Activated T-cell treated with anti-CD3 and anti-CD28 coated beads, Interleukin-2, amount 50 U/mL, for 72 hours (primary cell): ENCODE measurements at regions not wholly inside any gene's neighbourhood (a gene's known extent, or its start where the extent isn't known, plus 50 kb on each side); places are given as distances from the start of the nearest gene placed in this dataset.
"Not testable (repeated sequence)": the region's sequence is repeated elsewhere in the genome, so short reads cannot be mapped to it uniquely, and the experiment has no call there.

Experiments used
- ATAC-seq, 2 donors: fragments of 150-1000 bp; cut with Tn5 transposase; replicated peaks in 1 of 2; 2 replicates each; pipeline ENCODE4 v1.10.0; 2021; ENCODE audit warnings: moderate library complexity in 2 of 2, mild to moderate bottlenecking in 1 of 2
- DNase-seq, 2 donors: peaks; one replicate each; pipeline ENCODE4 v3.0.0; 2021 to 2022; ENCODE audit warnings: mixed read lengths in 1 of 2
- H3K27ac Mint-ChIP-seq: one replicate; pipeline ENCODE4 v1.8.0; 2022; ENCODE audit warnings: mild to moderate bottlenecking, moderate library complexity, mixed read lengths
- H3K27me3 Mint-ChIP-seq: one replicate; pipeline ENCODE4 v1.8.0; 2022; ENCODE audit warnings: low read depth, mixed read lengths
- H3K36me3 Mint-ChIP-seq, 2 donors: one replicate each; pipeline ENCODE4 v1.8.0; 2022; ENCODE audit warnings: mixed read lengths in 2 of 2, mild to moderate bottlenecking in 1 of 2; ENCODE audit not compliant: insufficient read depth in 2 of 2
- H3K4me1 Mint-ChIP-seq: one replicate; pipeline ENCODE4 v1.8.0; 2022; ENCODE audit warnings: low read depth, mixed read lengths
- H3K4me3 Mint-ChIP-seq, 2 donors: one replicate each; pipeline ENCODE4 v1.8.0; 2022; ENCODE audit warnings: mild to moderate bottlenecking in 2 of 2, mixed read lengths in 2 of 2, moderate library complexity in 2 of 2
- H3K9me3 Mint-ChIP-seq, 2 donors: one replicate each; pipeline ENCODE4 v1.8.0; 2022; ENCODE audit warnings: mixed read lengths in 2 of 2

GRCh38 chr10:23613900-23614299 is 175.0 kb downstream of the OTUD1 start:
- H3K4me1 Mint-ChIP-seq, result peaks cover 4% of the 10 kb centered on the region
- no peaks in the 10 kb centered on the region for H3K36me3 Mint-ChIP-seq
- no peaks in the 10 kb centered on the region for H3K9me3 Mint-ChIP-seq
- no peak overlapping the region for H3K27ac Mint-ChIP-seq
- no peaks in the 10 kb centered on the region for H3K27me3 Mint-ChIP-seq
- ATAC-seq (no peak), DNase-seq (no peak)
- no peak overlapping the region for H3K4me3 Mint-ChIP-seq

- DNase-seq (no peak), ATAC-seq (no peak)
- Mint-ChIP-seq H3K9me3 (no peaks in the 10 kb centered on the region), H3K4me1 (peaks cover 4% of the 10 kb centered on the region), H3K36me3 (no peaks in the 10 kb centered on the region), H3K27ac (no peak overlapping the region), H3K27me3 (no peaks in the 10 kb centered on the region), H3K4me3 (no peak overlapping the region)
These were observed 175.6 kb downstream of the OTUD1 start for GRCh38 chr10:23614483-23614882.

- no peak for DNase-seq
- H3K4me3 Mint-ChIP-seq, result no peak overlapping the region
- no peak overlapping the region for H3K27ac Mint-ChIP-seq
- ATAC-seq, result no peak
- peaks cover 2 to 3% of the 10 kb centered on the region in 2 donors for H3K9me3 Mint-ChIP-seq
- peaks cover 7% of the 10 kb centered on the region for H3K27me3 Mint-ChIP-seq
- H3K36me3 Mint-ChIP-seq, result no peaks in the 10 kb centered on the region
- H3K4me1 Mint-ChIP-seq, result no peaks in the 10 kb centered on the region
These were observed 191.5 kb downstream of the OTUD1 start for GRCh38 chr10:23630376-23630775.

- Mint-ChIP-seq H3K27ac (no peak overlapping the region), H3K27me3 (peaks cover 3% of the 10 kb centered on the region), H3K4me1 (no peaks in the 10 kb centered on the region), H3K4me3 (no peak overlapping the region), H3K9me3 (peaks cover 2 to 3% of the 10 kb centered on the region in 2 donors), H3K36me3 (no peaks in the 10 kb centered on the region)
- no peak for DNase-seq
- ATAC-seq, result no peak
These were observed 192.0 kb downstream of the OTUD1 start for GRCh38 chr10:23630885-23631284.

GRCh38 chr10:23643111-23643780 is 204.4 kb downstream of the OTUD1 start:
- no peaks in the 10 kb centered on the region for H3K27me3 Mint-ChIP-seq
- no peaks in the 10 kb centered on the region for H3K36me3 Mint-ChIP-seq
- DNase-seq (no peak), ATAC-seq (no peak)
- H3K4me1 Mint-ChIP-seq, result no peaks in the 10 kb centered on the region
- H3K4me3 Mint-ChIP-seq, result no peak overlapping the region
- H3K27ac Mint-ChIP-seq, result no peak overlapping the region
- H3K9me3 Mint-ChIP-seq, result no peaks in the 10 kb centered on the region

GRCh38 chr10:23648618-23649017 is 209.7 kb downstream of the OTUD1 start:
- no peak for DNase-seq
- ATAC-seq, result no peak
- Mint-ChIP-seq H3K9me3 (no peaks in the 10 kb centered on the region), H3K4me1 (no peaks in the 10 kb centered on the region), H3K27me3 (no peaks in the 10 kb centered on the region), H3K27ac (no peak overlapping the region), H3K36me3 (no peaks in the 10 kb centered on the region), H3K4me3 (no peak overlapping the region)

GRCh38 chr10:23656735-23657134 is 217.9 kb downstream of the OTUD1 start:
- peaks cover 8% of the 10 kb centered on the region for H3K27me3 Mint-ChIP-seq
- H3K4me3 Mint-ChIP-seq, result no peak overlapping the region
- no peaks in the 10 kb centered on the region for H3K36me3 Mint-ChIP-seq
- H3K4me1 Mint-ChIP-seq, result no peaks in the 10 kb centered on the region
- H3K27ac Mint-ChIP-seq, result no peak overlapping the region
- ATAC-seq (no peak), DNase-seq (no peak)
- no peaks in the 10 kb centered on the region for H3K9me3 Mint-ChIP-seq

GRCh38 chr10:23657677-23658076 is 218.8 kb downstream of the OTUD1 start:
- Mint-ChIP-seq H3K4me1 (no peaks in the 10 kb centered on the region), H3K36me3 (no peaks in the 10 kb centered on the region), H3K4me3 (no peak overlapping the region), H3K27me3 (peaks cover 14% of the 10 kb centered on the region), H3K27ac (no peak overlapping the region), H3K9me3 (no peaks in the 10 kb centered on the region)
- DNase-seq, result no peak
- ATAC-seq, result no peak

- not testable (repeated sequence) for ATAC-seq, H3K9me3 Mint-ChIP-seq, H3K27ac Mint-ChIP-seq, H3K36me3 Mint-ChIP-seq, H3K4me3 Mint-ChIP-seq, H3K4me1 Mint-ChIP-seq, DNase-seq
- peaks cover 19% of the 10 kb centered on the region for H3K27me3 Mint-ChIP-seq
These were observed 233.0 kb downstream of the OTUD1 start for GRCh38 chr10:23671866-23672265.

- peaks cover 33% of the 10 kb centered on the region for H3K27me3 Mint-ChIP-seq
- no peaks in the 10 kb centered on the region for H3K4me1 Mint-ChIP-seq
- no peak for ATAC-seq
- H3K4me3 Mint-ChIP-seq, result no peak overlapping the region
- H3K9me3 Mint-ChIP-seq, result no peaks in the 10 kb centered on the region
- peaks cover 0 to 2% of the 10 kb centered on the region in 2 donors for H3K36me3 Mint-ChIP-seq
- DNase-seq, result no peak
- no peak overlapping the region for H3K27ac Mint-ChIP-seq
These were observed 236.7 kb downstream of the OTUD1 start for GRCh38 chr10:23675585-23675984.

GRCh38 chr10:23676296-23676695 is 237.4 kb downstream of the OTUD1 start:
- H3K4me3 Mint-ChIP-seq, result no peak overlapping the region
- H3K9me3 Mint-ChIP-seq, result no peaks in the 10 kb centered on the region
- no peak overlapping the region for H3K27ac Mint-ChIP-seq
- ATAC-seq (no peak), DNase-seq (no peak)
- H3K4me1 Mint-ChIP-seq, result no peaks in the 10 kb centered on the region
- peaks cover 33% of the 10 kb centered on the region for H3K27me3 Mint-ChIP-seq
- peaks cover 0 to 2% of the 10 kb centered on the region in 2 donors for H3K36me3 Mint-ChIP-seq

GRCh38 chr10:23686722-23687121 is 247.8 kb downstream of the OTUD1 start:
- Mint-ChIP-seq H3K4me1 (no peaks in the 10 kb centered on the region), H3K9me3 (no peaks in the 10 kb centered on the region), H3K27me3 (peaks cover 16% of the 10 kb centered on the region), H3K27ac (no peak overlapping the region), H3K36me3 (no peaks in the 10 kb centered on the region), H3K4me3 (no peak overlapping the region)
- ATAC-seq (no peak), DNase-seq (no peak)

- DNase-seq (no peak), ATAC-seq (no peak)
- peaks cover 58% of the 10 kb centered on the region for H3K27me3 Mint-ChIP-seq
- no peak overlapping the region for H3K4me3 Mint-ChIP-seq
- H3K36me3 Mint-ChIP-seq, result no peaks in the 10 kb centered on the region
- H3K9me3 Mint-ChIP-seq, result no peaks in the 10 kb centered on the region
- no peak overlapping the region for H3K27ac Mint-ChIP-seq
- peaks cover 26% of the 10 kb centered on the region for H3K4me1 Mint-ChIP-seq
These were observed 253.9 kb downstream of the OTUD1 start for GRCh38 chr10:23692736-23693135.

- Mint-ChIP-seq H3K9me3 (no peaks in the 10 kb centered on the region), H3K27ac (no peak overlapping the region), H3K4me3 (peak overlapping the region; percentile 67 to 78), H3K4me1 (peaks cover 26% of the 10 kb centered on the region), H3K27me3 (peaks cover 64% of the 10 kb centered on the region), H3K36me3 (no peaks in the 10 kb centered on the region)
- DNase-seq (peak; percentile 19 to 46), ATAC-seq (peak in 1 of 2 donors; percentile 58)
These were observed 254.6 kb downstream of the OTUD1 start for GRCh38 chr10:23693501-23693901.
